Testis (tissue), 2 donors: ENCODE measurements at regions not wholly inside any gene's neighbourhood (a gene's known extent, or its start where the extent isn't known, plus 50 kb on each side); places are given as distances from the start of the nearest gene placed in this dataset.

Source experiments
- DNase-seq: peaks from one replicate; pipeline ENCODE4 v3.0.0-alpha.2; 2019
- H3K27ac ChIP-seq, 2 donors: fragments of 200-600 bp; sonication (generic); one replicate each; pipeline ENCODE4 v1.5.1; 2019
- H3K27me3 ChIP-seq: fragments of 200-600 bp; sonication (generic); one replicate; pipeline ENCODE4 v1.5.1; 2019
- H3K36me3 ChIP-seq: fragments of 200-600 bp; sonication (generic); one replicate; pipeline ENCODE4 v1.5.1; 2017; ENCODE audit warnings: low read depth; ENCODE audit errors: missing control alignments
- H3K4me1 ChIP-seq: fragments of 200-600 bp; sonication (generic); one replicate; pipeline ENCODE4 v1.5.1; 2019
- H3K4me3 ChIP-seq, 2 donors: fragments of 200-600 bp; sonication (generic); one replicate each; pipeline ENCODE4 v1.5.1; 2017 to 2019
- H3K9me3 ChIP-seq: fragments of 200-600 bp; sonication (generic); one replicate; pipeline ENCODE4 v1.5.1; 2017
- CTCF ChIP-seq, 3 experiments: fragments of 450-650 bp in 2 of 3; fragments of 200-600 bp in 1 of 3; sonication (generic) in 1 of 3; IDR thresholded peaks; one replicate each; pipeline ENCODE4 v1.5.1; 2016 to 2019; ENCODE audit warnings: antibody characterized with exemption in 3 of 3, mild to moderate bottlenecking in 2 of 3, moderate library complexity in 1 of 3
- POLR2A ChIP-seq: fragments of 450-650 bp; IDR thresholded peaks from one replicate; pipeline ENCODE4 v1.6.1; 2017; ENCODE audit warnings: antibody characterized with exemption, mild to moderate bottlenecking, moderate library complexity
- WGBS, 2 donors: methylation state at CpG; one replicate each; pipeline ENCODE4 v1.1.5; 2018; 5-methylcytosine and 5-hydroxymethylcytosine counted together
- intact Hi-C: fragments of 100-400 bp; cut with DNase I; formaldehyde crosslinking; loops from one replicate; pipeline ENCODE4 v1.15.1; 2023; ENCODE audit warnings: low total_unique reads

GRCh38 chr21:15327637-15328265 is 263.0 kb upstream of the NRIP1 start:
- H3K27me3 ChIP-seq, result no peaks in the 10 kb centered on the region
- no peak for TF ChIP-seq CTCF (IDR thresholded peaks at IDR 0.05)
- TF ChIP-seq POLR2A, result no peak
- no peaks in the 10 kb centered on the region for H3K36me3 ChIP-seq
- H3K27ac ChIP-seq, result no peak overlapping the region
- no peaks in the 10 kb centered on the region for H3K4me1 ChIP-seq
- intact Hi-C loops, result no loop called here
- 94 to 98% methylated on average over 2 of the region's 2 CpGs for WGBS, 2 donors
- no peaks in the 10 kb centered on the region for H3K9me3 ChIP-seq
- DNase-seq, result no peak
- no peak overlapping the region for H3K4me3 ChIP-seq

DNA sequence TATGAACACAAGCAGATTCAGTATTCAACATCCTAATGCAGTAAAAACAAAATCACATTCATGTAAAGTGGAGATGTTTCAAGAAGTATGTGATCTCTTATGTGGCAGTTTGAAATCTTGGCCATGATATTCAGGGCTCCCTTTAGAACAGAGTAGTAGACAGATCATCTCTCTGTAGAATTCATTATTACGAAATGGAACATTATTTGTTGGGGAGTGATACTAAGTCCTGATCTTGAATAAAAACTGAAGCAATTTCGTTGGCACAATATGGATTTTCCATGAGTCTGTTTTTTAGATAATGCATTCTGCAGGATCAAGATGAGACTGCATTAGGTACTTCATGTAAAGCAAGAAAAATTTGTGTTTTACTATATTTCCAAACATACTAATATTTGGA is 264.4 kb upstream of the NRIP1 start:
- no peaks in the 10 kb centered on the region for H3K36me3 ChIP-seq
- H3K9me3 ChIP-seq, result no peaks in the 10 kb centered on the region
- TF ChIP-seq POLR2A (no peak), CTCF (IDR thresholded peaks at IDR 0.05) (no peak)
- DNase-seq, result no peak
- no peaks in the 10 kb centered on the region for H3K27me3 ChIP-seq
- H3K4me3 ChIP-seq, result no peak overlapping the region
- no peaks in the 10 kb centered on the region for H3K4me1 ChIP-seq
- 84 to 90% methylated on average over 2 of the region's 2 CpGs for WGBS, 2 donors
- H3K27ac ChIP-seq, result no peak overlapping the region
- intact Hi-C loops, result no loop called here

- intact Hi-C loops, result no loop called here
- Histone ChIP-seq H3K4me1 (no peaks in the 10 kb centered on the region), H3K4me3 (no peak overlapping the region), H3K27me3 (no peaks in the 10 kb centered on the region), H3K36me3 (no peaks in the 10 kb centered on the region), H3K27ac (no peak overlapping the region), H3K9me3 (no peaks in the 10 kb centered on the region)
- no peak for DNase-seq
- TF ChIP-seq CTCF (IDR thresholded peaks at IDR 0.05) (no peak), POLR2A (no peak)
Observed at GRCh38 chr21:15330872-15331271, 266.1 kb upstream of the NRIP1 start.

- WGBS, 2 donors, result 94 to 98% methylated on average over 1 of the region's 1 CpG
- Histone ChIP-seq H3K9me3 (no peaks in the 10 kb centered on the region), H3K27me3 (no peaks in the 10 kb centered on the region), H3K36me3 (no peaks in the 10 kb centered on the region), H3K4me1 (no peaks in the 10 kb centered on the region), H3K4me3 (no peak overlapping the region), H3K27ac (no peak overlapping the region)
- no peak for DNase-seq
- TF ChIP-seq CTCF (IDR thresholded peaks at IDR 0.05) (no peak), POLR2A (no peak)
- intact Hi-C loops, result no loop called here
Observed at GRCh38 chr21:15332572-15332971, 267.8 kb upstream of the NRIP1 start.

DNA sequence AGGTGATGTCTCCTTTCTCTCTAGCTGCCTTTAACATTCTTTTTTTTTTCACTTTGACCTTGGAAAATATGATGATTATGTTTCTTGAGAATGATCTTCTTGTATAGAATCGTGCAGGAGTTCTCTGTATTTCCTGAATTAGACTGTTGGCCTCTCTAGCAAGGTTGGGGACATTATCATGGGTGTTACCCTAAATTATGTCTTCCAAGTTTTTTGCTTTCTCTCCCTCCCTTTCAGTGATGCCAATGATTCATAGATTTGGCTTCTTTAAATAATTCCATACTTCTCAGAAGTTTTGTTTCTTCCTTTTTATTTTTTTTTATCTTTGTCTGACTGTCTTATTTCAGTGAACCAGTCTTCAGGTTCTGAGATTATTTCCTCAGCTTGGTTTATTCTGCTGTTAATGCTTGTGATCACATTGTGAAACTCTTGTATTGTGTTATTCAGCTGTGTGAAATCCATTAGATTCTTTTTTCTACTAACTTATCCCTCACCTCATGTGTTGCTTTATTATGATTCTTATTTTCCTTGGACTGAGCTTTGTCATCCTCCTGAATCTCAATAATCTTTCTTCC is 268.4 kb upstream of the NRIP1 start:
- Histone ChIP-seq H3K36me3 (no peaks in the 10 kb centered on the region), H3K27ac (no peak overlapping the region), H3K4me1 (no peaks in the 10 kb centered on the region), H3K27me3 (no peaks in the 10 kb centered on the region), H3K9me3 (no peaks in the 10 kb centered on the region), H3K4me3 (no peak overlapping the region)
- no peak for DNase-seq
- WGBS, 2 donors, result 38 to 43% methylated on average over 1 of the region's 1 CpG
- intact Hi-C loops, result no loop called here
- no peak for TF ChIP-seq POLR2A
- no peak for TF ChIP-seq CTCF (IDR thresholded peaks at IDR 0.05)
